ENCODE measurements at regions not wholly inside any gene's neighbourhood (a gene's known extent, or its start where the extent isn't known, plus 50 kb on each side); places are given as distances from the start of the nearest gene placed in this dataset.

DNA sequence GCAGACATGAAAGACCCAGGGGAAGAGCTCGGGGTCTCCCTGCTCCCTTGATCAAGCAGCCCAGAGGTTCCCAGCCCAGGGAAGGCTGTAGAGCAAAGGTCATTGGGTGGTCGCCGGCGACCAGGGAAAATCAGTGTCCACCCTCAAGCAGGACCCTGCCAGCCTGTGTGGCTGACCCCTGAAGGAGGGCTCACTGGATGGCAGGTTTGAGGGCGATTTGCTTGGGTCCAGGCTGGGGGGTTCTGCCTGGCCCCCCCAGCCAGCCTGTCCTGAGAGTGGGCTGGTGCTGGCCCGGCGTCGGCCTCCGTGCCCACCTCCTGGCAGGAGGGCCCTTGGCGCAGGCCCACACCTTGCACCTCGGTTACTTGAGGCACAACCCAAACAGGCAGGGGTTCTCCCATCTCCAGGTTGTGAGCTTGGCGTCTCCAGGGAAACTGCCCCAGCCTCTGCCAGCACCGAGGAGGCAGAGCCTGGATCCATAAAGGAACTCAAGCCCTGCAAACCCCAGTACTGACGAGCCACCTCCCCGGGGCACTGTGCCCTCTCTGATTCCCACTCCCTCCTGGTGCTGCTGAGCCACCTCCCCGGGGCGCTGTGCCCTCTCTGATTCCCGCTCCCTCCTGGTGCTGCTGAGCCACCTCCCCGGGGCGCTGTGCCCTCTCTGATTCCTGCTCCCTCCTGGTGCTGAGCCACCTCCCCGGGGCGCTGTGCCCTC is 329.0 kb upstream of the SFSWAP start:
- H3K4me2 ChIP-seq (ENCODE audit: low read length): no peak overlapping the region
- H3K4me3 ChIP-seq (ENCODE audit: low read length): no peak overlapping the region
- no peaks in the 10 kb centered on the region for H3K79me2 ChIP-seq (replicated peaks; ENCODE audit: insufficient read depth, low read length)
- H3K9me2 ChIP-seq (ENCODE audit: insufficient read depth, low read length): no peaks in the 10 kb centered on the region
- H3K27ac ChIP-seq (ENCODE audit: low read length): no peak overlapping the region
- no peaks in the 10 kb centered on the region for H4K20me1 ChIP-seq (ENCODE audit: insufficient read depth)
- TF ChIP-seq, protein P1, sequence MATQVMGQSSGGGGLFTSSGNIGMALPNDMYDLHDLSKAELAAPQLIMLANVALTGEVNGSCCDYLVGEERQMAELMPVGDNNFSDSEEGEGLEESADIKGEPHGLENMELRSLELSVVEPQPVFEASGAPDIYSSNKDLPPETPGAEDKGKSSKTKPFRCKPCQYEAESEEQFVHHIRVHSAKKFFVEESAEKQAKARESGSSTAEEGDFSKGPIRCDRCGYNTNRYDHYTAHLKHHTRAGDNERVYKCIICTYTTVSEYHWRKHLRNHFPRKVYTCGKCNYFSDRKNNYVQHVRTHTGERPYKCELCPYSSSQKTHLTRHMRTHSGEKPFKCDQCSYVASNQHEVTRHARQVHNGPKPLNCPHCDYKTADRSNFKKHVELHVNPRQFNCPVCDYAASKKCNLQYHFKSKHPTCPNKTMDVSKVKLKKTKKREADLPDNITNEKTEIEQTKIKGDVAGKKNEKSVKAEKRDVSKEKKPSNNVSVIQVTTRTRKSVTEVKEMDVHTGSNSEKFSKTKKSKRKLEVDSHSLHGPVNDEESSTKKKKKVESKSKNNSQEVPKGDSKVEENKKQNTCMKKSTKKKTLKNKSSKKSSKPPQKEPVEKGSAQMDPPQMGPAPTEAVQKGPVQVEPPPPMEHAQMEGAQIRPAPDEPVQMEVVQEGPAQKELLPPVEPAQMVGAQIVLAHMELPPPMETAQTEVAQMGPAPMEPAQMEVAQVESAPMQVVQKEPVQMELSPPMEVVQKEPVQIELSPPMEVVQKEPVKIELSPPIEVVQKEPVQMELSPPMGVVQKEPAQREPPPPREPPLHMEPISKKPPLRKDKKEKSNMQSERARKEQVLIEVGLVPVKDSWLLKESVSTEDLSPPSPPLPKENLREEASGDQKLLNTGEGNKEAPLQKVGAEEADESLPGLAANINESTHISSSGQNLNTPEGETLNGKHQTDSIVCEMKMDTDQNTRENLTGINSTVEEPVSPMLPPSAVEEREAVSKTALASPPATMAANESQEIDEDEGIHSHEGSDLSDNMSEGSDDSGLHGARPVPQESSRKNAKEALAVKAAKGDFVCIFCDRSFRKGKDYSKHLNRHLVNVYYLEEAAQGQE (IDR thresholded peaks at IDR 0.05; ENCODE audit: borderline replicate concordance): no peak
- TF ChIP-seq EP300 (conservative IDR thresholded peaks at IDR 0.05; ENCODE audit: poor library complexity, severe bottlenecking): no peak
- no peak for TF ChIP-seq RAD21 (conservative IDR thresholded peaks at IDR 0.05)
- no peak for TF ChIP-seq POLR2AphosphoS5 (IDR thresholded peaks at IDR 0.05)
- no peak for TF ChIP-seq SMC3 (conservative IDR thresholded peaks at IDR 0.05; ENCODE audit: poor library complexity)
- TF ChIP-seq MXI1 (conservative IDR thresholded peaks at IDR 0.05; ENCODE audit: poor library complexity, severe bottlenecking): no peak
- no peak for TF ChIP-seq TAF1 (IDR thresholded peaks at IDR 0.05; ENCODE audit: low read depth)
- TF ChIP-seq, protein P2, sequence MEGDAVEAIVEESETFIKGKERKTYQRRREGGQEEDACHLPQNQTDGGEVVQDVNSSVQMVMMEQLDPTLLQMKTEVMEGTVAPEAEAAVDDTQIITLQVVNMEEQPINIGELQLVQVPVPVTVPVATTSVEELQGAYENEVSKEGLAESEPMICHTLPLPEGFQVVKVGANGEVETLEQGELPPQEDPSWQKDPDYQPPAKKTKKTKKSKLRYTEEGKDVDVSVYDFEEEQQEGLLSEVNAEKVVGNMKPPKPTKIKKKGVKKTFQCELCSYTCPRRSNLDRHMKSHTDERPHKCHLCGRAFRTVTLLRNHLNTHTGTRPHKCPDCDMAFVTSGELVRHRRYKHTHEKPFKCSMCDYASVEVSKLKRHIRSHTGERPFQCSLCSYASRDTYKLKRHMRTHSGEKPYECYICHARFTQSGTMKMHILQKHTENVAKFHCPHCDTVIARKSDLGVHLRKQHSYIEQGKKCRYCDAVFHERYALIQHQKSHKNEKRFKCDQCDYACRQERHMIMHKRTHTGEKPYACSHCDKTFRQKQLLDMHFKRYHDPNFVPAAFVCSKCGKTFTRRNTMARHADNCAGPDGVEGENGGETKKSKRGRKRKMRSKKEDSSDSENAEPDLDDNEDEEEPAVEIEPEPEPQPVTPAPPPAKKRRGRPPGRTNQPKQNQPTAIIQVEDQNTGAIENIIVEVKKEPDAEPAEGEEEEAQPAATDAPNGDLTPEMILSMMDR (IDR thresholded peaks at IDR 0.05; ENCODE audit: poor library complexity, severe bottlenecking): no peak
- no peak for TF ChIP-seq EZH2 (IDR thresholded peaks at IDR 0.05; ENCODE audit: borderline replicate concordance, insufficient read depth, low read length, poor library complexity, severe bottlenecking)
- H2AFZ ChIP-seq (ENCODE audit: low read depth, low read length): no peak overlapping the region
- H3K9me3 ChIP-seq (ENCODE audit: low read length): no peaks in the 10 kb centered on the region
- H3F3A ChIP-seq (ENCODE audit: insufficient read depth, low read length, poor library complexity, severe bottlenecking): no peaks in the 10 kb centered on the region
- no peaks in the 10 kb centered on the region for H3K36me3 ChIP-seq (ENCODE audit: insufficient read depth, low read length)
- no peaks in the 10 kb centered on the region for H3K27me3 ChIP-seq (ENCODE audit: insufficient read depth, low read depth, low read length)
- no peak overlapping the region for H3K9ac ChIP-seq (ENCODE audit: low read length)

DNA sequence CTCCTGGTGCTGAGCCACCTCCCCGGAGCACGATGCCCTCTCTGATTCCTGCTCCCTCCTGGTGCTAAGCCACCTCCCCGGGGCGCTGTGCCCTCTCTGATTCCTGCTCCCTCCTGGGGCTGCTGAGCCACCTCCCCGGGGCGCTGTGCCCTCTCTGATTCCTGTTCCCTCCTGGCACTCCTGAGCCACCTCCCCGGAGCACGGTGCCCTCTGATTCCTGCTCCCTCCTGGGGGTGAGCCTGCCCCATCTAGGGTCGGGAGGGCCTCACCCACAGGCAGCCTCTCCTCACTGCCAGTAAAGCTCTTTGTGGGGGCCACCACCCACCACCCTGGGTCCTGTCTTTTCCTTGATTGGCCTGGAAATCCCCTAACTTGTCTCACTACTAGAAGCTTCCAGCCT is 327.6 kb upstream of the SFSWAP start:
- Histone ChIP-seq H3K9me3 (ENCODE audit: low read length) (no peaks in the 10 kb centered on the region), H3K79me2 (replicated peaks; ENCODE audit: insufficient read depth, low read length) (no peaks in the 10 kb centered on the region), H3K4me2 (ENCODE audit: low read length) (no peak overlapping the region), H3K9ac (ENCODE audit: low read length) (no peak overlapping the region), H3K36me3 (ENCODE audit: insufficient read depth, low read length) (no peaks in the 10 kb centered on the region), H3K27ac (ENCODE audit: low read length) (no peak overlapping the region), H3K27me3 (ENCODE audit: insufficient read depth, low read depth, low read length) (no peaks in the 10 kb centered on the region), H3K4me3 (ENCODE audit: low read length) (no peak overlapping the region), H3F3A (ENCODE audit: insufficient read depth, low read length, poor library complexity, severe bottlenecking) (no peaks in the 10 kb centered on the region), H3K9me2 (ENCODE audit: insufficient read depth, low read length) (no peaks in the 10 kb centered on the region), H4K20me1 (ENCODE audit: insufficient read depth) (no peaks in the 10 kb centered on the region), H2AFZ (ENCODE audit: low read depth, low read length) (no peak overlapping the region)
- TF ChIP-seq MXI1 (conservative IDR thresholded peaks at IDR 0.05; ENCODE audit: poor library complexity, severe bottlenecking) (no peak), RAD21 (conservative IDR thresholded peaks at IDR 0.05) (no peak), TAF1 (IDR thresholded peaks at IDR 0.05; ENCODE audit: low read depth) (no peak), POLR2AphosphoS5 (IDR thresholded peaks at IDR 0.05) (no peak), SMC3 (conservative IDR thresholded peaks at IDR 0.05; ENCODE audit: poor library complexity) (no peak), EP300 (conservative IDR thresholded peaks at IDR 0.05; ENCODE audit: poor library complexity, severe bottlenecking) (no peak), EZH2 (IDR thresholded peaks at IDR 0.05; ENCODE audit: borderline replicate concordance, insufficient read depth, low read length, poor library complexity, severe bottlenecking) (no peak)
- TF ChIP-seq, protein P2 (IDR thresholded peaks at IDR 0.05; ENCODE audit: poor library complexity, severe bottlenecking): no peak
- TF ChIP-seq, protein P1 (IDR thresholded peaks at IDR 0.05; ENCODE audit: borderline replicate concordance): no peak

Data from neural cell (in vitro differentiated cells).